Fibroblast of mammary gland (primary cell): ENCODE measurements at regions not wholly inside any gene's neighbourhood (a gene's known extent, or its start where the extent isn't known, plus 50 kb on each side); places are given as distances from the start of the nearest gene placed in this dataset.
"Not testable (repeated sequence)": the region's sequence is repeated elsewhere in the genome, so short reads cannot be mapped to it uniquely, and the experiment has no call there.

Source experiments
- DNase-seq: peaks from one replicate; pipeline ENCODE4 v3.0.0-alpha.2; 2010; ENCODE audit warnings: low read depth
- H3K4me3 ChIP-seq: 2 replicates; pipeline ENCODE4 v1.5.1; 2011; ENCODE audit warnings: low read depth, mild to moderate bottlenecking, low read length, moderate library complexity; ENCODE audit not compliant: control insufficient read depth
- TF ChIP-seq, protein P1 (sequence below): conservative IDR thresholded peaks from 2 replicates; pipeline ENCODE4 v1.5.1; 2011; ENCODE audit warnings: low read depth, low read length, inconsistent platforms; ENCODE audit not compliant: control insufficient read depth, insufficient read depth

DNA sequence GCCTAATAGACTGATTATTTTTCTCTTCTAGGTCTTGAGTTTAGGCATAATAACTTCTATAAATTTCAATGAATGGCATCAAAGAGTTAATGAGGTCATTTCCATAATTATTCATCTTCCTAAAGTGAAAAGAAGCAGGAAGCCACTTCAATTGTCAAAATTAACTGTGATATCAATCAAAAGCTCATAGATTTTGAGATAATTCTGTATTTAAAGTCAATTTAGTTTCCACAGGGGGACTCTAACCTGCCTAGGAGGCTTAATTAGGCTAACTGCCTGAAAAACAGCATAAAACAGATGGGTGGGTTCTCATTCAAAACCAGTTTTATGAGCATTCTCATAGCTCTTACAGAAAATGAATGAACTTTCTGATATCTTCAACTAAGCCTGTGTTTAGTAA, 177.8 kb downstream of the OTOL1 start:
- TF ChIP-seq, protein P1, sequence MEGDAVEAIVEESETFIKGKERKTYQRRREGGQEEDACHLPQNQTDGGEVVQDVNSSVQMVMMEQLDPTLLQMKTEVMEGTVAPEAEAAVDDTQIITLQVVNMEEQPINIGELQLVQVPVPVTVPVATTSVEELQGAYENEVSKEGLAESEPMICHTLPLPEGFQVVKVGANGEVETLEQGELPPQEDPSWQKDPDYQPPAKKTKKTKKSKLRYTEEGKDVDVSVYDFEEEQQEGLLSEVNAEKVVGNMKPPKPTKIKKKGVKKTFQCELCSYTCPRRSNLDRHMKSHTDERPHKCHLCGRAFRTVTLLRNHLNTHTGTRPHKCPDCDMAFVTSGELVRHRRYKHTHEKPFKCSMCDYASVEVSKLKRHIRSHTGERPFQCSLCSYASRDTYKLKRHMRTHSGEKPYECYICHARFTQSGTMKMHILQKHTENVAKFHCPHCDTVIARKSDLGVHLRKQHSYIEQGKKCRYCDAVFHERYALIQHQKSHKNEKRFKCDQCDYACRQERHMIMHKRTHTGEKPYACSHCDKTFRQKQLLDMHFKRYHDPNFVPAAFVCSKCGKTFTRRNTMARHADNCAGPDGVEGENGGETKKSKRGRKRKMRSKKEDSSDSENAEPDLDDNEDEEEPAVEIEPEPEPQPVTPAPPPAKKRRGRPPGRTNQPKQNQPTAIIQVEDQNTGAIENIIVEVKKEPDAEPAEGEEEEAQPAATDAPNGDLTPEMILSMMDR: no peak
- no peak overlapping the region for H3K4me3 ChIP-seq
- no peak for DNase-seq

- not testable (repeated sequence) for H3K4me3 ChIP-seq, DNase-seq
Observed at GRCh38 chr3:161681831-161682230, 185.2 kb downstream of the OTOL1 start.

DNA sequence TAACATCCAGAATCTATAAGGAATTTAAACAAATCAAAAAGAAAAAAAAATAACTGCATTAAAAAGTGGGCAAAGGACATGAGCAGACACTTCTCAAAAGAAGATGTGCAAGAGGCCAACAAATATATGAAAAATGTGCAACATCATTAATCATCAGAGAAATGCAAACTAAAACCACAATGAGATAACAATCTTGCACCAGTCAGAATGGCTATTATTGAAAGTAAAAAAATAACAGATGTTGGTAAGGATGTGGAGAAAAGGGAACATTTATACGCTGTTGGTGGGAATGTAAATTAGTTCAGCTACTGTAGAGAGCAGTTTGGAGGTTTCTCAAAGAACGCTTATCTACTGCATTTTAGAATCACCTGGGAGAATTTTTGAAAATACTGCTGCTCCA, 186.1 kb downstream of the OTOL1 start:
- TF ChIP-seq, protein P1: no peak
- no peak overlapping the region for H3K4me3 ChIP-seq

DNA sequence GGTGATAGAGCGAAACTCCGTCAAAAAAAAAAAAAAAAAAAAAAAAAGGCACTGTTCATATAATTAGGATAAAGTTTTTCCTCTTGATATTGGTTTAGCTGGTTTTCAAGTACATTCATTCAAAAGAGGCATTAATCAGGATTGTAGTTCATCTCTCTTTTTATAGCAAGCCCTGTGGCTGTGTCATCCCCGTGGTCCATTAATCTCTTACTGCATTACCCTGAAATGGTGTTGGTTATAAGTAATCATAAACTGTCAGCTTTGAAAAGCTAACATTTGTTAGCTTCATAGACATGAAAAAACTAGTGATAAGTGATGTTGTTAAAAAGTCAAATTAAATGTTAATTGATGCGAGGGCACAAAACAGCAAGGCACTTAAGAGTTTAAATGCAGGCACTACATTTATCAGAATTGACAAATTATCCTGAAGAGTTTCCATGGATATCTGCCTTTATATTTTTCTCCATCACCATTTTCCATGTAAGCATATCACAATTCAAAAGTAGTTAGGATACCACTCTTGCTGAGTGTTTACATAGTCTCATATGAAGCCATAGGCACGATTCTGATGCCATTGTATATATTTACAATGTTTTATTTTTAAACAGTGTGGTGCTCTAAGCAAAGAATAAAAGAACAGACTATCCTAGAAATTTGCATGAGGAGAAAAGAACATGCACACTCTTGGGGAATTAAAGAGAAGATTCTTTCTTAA, 193.1 kb downstream of the OTOL1 start:
- no peak for DNase-seq
- no peak overlapping the region for H3K4me3 ChIP-seq
- TF ChIP-seq, protein P1: no peak

More for the DNA sequence above, 186.1 kb downstream of the OTOL1 start:
- peak; percentile 23 for DNase-seq

DNA sequence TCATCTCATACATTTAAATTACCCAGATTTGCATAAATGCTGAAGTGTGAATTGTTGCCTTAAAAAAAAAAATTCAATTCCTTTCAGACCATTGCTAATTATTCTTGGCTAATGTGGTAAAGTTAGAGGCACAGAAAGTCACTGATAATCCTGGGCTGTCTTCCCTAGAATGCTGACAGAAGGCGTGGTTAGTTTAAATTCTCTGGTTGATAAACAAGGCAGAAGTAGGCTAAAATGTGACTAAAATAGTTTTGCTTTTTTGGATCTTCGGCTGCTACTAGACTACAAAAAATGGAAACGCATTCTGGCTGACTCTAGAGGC, 193.7 kb downstream of the OTOL1 start:
- DNase-seq: no peak
- TF ChIP-seq, protein P1: no peak
- no peak overlapping the region for H3K4me3 ChIP-seq

- no peak overlapping the region for H3K4me3 ChIP-seq
- no peak for DNase-seq
- TF ChIP-seq, protein P1: no peak
Observed at GRCh38 chr3:161691677-161692076, 195.1 kb downstream of the OTOL1 start.

- TF ChIP-seq, protein P1: no peak
- DNase-seq: no peak
- no peak overlapping the region for H3K4me3 ChIP-seq
Observed at GRCh38 chr3:161694682-161695564, 198.3 kb downstream of the OTOL1 start.
